ENCODE measurements at regions not wholly inside any gene's neighbourhood (a gene's known extent, or its start where the extent isn't known, plus 50 kb on each side); places are given as distances from the start of the nearest gene placed in this dataset.

- Histone ChIP-seq H3K27ac (no peak overlapping the region), H3K4me3 (no peak overlapping the region)
These were observed 388.6 kb upstream of the CDH6 start for GRCh38 chr5:30804739-30805505.

- Histone ChIP-seq H3K4me3 (no peak overlapping the region), H3K27ac (no peak overlapping the region)
These were observed 390.4 kb upstream of the CDH6 start for GRCh38 chr5:30802961-30803705.

- Histone ChIP-seq H3K27ac (no peak overlapping the region), H3K4me3 (no peak overlapping the region)
These were observed 411.8 kb upstream of the CDH6 start for GRCh38 chr5:30781643-30782042.

GRCh38 chr5:30768056-30768690, 425.3 kb upstream of the CDH6 start:
- Histone ChIP-seq H3K4me3 (no peak overlapping the region), H3K27ac (no peak overlapping the region)

GRCh38 chr5:30765706-30766105, 427.8 kb upstream of the CDH6 start:
- H3K27ac ChIP-seq, result no peak overlapping the region

GRCh38 chr5:30765227-30765626, 428.3 kb upstream of the CDH6 start:
- Histone ChIP-seq H3K4me3 (no peak overlapping the region), H3K27ac (no peak overlapping the region)

More at GRCh38 chr5:30765706-30766105, 427.8 kb upstream of the CDH6 start:
- no peak overlapping the region for H3K4me3 ChIP-seq

- Histone ChIP-seq H3K27ac (no peak overlapping the region), H3K4me3 (no peak overlapping the region)
These were observed 428.8 kb upstream of the CDH6 start for GRCh38 chr5:30764704-30765103.

GRCh38 chr5:30759731-30760130, 433.8 kb upstream of the CDH6 start:
- Histone ChIP-seq H3K27ac (no peak overlapping the region), H3K4me3 (no peak overlapping the region)

GRCh38 chr5:30752015-30752414, 441.5 kb upstream of the CDH6 start:
- Histone ChIP-seq H3K4me3 (no peak overlapping the region), H3K27ac (no peak overlapping the region)

- H3K27ac ChIP-seq, result no peak overlapping the region
- H3K4me3 ChIP-seq, result no peak overlapping the region
These were observed 443.5 kb upstream of the CDH6 start for GRCh38 chr5:30749971-30750370.

GRCh38 chr5:30747412-30747811, 446.1 kb upstream of the CDH6 start:
- Histone ChIP-seq H3K4me3 (no peak overlapping the region), H3K27ac (no peak overlapping the region)

GRCh38 chr5:30736669-30737068, 456.8 kb upstream of the CDH6 start:
- no peak overlapping the region for H3K4me3 ChIP-seq
- no peak overlapping the region for H3K27ac ChIP-seq

- Histone ChIP-seq H3K4me3 (no peak overlapping the region), H3K27ac (no peak overlapping the region)
These were observed 459.4 kb upstream of the CDH6 start for GRCh38 chr5:30734118-30734517.

- no peak overlapping the region for H3K4me3 ChIP-seq
- no peak overlapping the region for H3K27ac ChIP-seq
These were observed 468.4 kb upstream of the CDH6 start for GRCh38 chr5:30725073-30725472.

GRCh38 chr5:30698217-30698616, 495.3 kb upstream of the CDH6 start:
- H3K4me3 ChIP-seq, result no peak overlapping the region
- no peak overlapping the region for H3K27ac ChIP-seq

GRCh38 chr5:30693326-30693725, 500.2 kb upstream of the CDH6 start:
- H3K27ac ChIP-seq, result no peak overlapping the region

GRCh38 chr5:30690931-30691330, 502.6 kb upstream of the CDH6 start:
- no peak overlapping the region for H3K4me3 ChIP-seq
- no peak overlapping the region for H3K27ac ChIP-seq

More at GRCh38 chr5:30693326-30693725, 500.2 kb upstream of the CDH6 start:
- no peak overlapping the region for H3K4me3 ChIP-seq

GRCh38 chr5:30687461-30687860, 506.0 kb upstream of the CDH6 start:
- Histone ChIP-seq H3K27ac (no peak overlapping the region), H3K4me3 (no peak overlapping the region)

GRCh38 chr5:30686530-30686929, 507.0 kb upstream of the CDH6 start:
- no peak overlapping the region for H3K4me3 ChIP-seq
- H3K27ac ChIP-seq, result no peak overlapping the region

GRCh38 chr5:30676223-30676840, 517.2 kb upstream of the CDH6 start:
- Histone ChIP-seq H3K27ac (no peak overlapping the region), H3K4me3 (no peak overlapping the region)

All from skin epidermis (tissue), 12 donors.